ENCODE measurements at regions not wholly inside any gene's neighbourhood (a gene's known extent, or its start where the extent isn't known, plus 50 kb on each side); places are given as distances from the start of the nearest gene placed in this dataset.

DNA sequence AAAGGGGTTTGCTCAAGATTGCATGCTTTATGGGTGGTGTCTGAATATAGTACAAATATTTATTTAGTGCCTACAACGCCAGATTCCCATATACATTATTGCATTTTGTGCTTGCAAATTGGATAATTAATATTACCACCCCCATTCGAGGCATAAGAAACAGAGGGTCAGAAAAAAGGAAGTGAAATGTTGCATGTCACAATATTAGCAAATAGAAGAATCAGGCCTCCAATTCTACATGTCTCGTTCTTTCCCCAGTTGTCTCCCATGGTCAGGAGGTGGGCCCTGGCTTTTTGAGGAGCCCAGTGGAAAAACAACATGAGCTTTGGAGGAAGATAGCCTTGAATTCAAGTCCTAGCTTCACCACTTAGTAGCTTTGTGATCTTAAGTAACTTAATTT lies 98.1 kb upstream of the CCDC112 start:
- no peak overlapping the region for H2AFZ ChIP-seq (ENCODE audit: low read depth, low read length)
- H2AK5ac ChIP-seq (ENCODE audit: low read length, severe bottlenecking) = no peak overlapping the region
- H3K14ac ChIP-seq (ENCODE audit: low read length in 2 of 2) = no peak overlapping the region
- no peaks in the 10 kb centered on the region for H3K36me3 ChIP-seq (ENCODE audit: control insufficient read depth in 1 of 2, insufficient read depth in 2 of 2, low read depth in 1 of 2, low read length in 2 of 2)
- no peak overlapping the region for H2BK12ac ChIP-seq (ENCODE audit: low read length in 2 of 2)
- no peak overlapping the region for H3K27ac ChIP-seq (ENCODE audit: low read length, poor library complexity, severe bottlenecking)
- WGBS = 74% methylated on average over 2 of the region's 3 CpGs
- no peak overlapping the region for H3K4me3 ChIP-seq (ENCODE audit: insufficient read depth in 1 of 2, low read depth in 1 of 2, low read length in 2 of 2)
- H4K91ac ChIP-seq (ENCODE audit: low read length) = no peak overlapping the region
- H3K23ac ChIP-seq (ENCODE audit: low read length in 2 of 2) = no peak overlapping the region
- H2BK5ac ChIP-seq (ENCODE audit: low read depth, low read length, poor library complexity, severe bottlenecking) = no peak overlapping the region
- no peak overlapping the region for H2BK15ac ChIP-seq (ENCODE audit: low read depth, poor library complexity, severe bottlenecking)
- H3K79me1 ChIP-seq (replicated peaks; ENCODE audit: low read length, poor library complexity, severe bottlenecking) = no peaks in the 10 kb centered on the region
- H3K9ac ChIP-seq (ENCODE audit: low read length) = no peak overlapping the region
- H3K4me2 ChIP-seq (ENCODE audit: low read length, poor library complexity, severe bottlenecking) = no peak overlapping the region
- H3K27me3 ChIP-seq (ENCODE audit: control insufficient read depth in 1 of 2, insufficient read depth in 1 of 2, low read length in 2 of 2) = no peaks in the 10 kb centered on the region
- H3K4ac ChIP-seq (ENCODE audit: low read depth in 1 of 2, low read length in 2 of 2) = no peak overlapping the region
- no peak overlapping the region for H4K8ac ChIP-seq (ENCODE audit: low read length)
- no peak overlapping the region for H3K18ac ChIP-seq (ENCODE audit: low read depth in 1 of 2, low read length in 2 of 2)
- DNase-seq = no peak
- no peaks in the 10 kb centered on the region for H3K4me1 ChIP-seq (ENCODE audit: control insufficient read depth, insufficient read depth, low read depth, low read length)
- H2BK120ac ChIP-seq (ENCODE audit: low read depth, low read length) = no peak overlapping the region
- H3K9me3 ChIP-seq (ENCODE audit: control insufficient read depth, low read length) = no peaks in the 10 kb centered on the region

DNA sequence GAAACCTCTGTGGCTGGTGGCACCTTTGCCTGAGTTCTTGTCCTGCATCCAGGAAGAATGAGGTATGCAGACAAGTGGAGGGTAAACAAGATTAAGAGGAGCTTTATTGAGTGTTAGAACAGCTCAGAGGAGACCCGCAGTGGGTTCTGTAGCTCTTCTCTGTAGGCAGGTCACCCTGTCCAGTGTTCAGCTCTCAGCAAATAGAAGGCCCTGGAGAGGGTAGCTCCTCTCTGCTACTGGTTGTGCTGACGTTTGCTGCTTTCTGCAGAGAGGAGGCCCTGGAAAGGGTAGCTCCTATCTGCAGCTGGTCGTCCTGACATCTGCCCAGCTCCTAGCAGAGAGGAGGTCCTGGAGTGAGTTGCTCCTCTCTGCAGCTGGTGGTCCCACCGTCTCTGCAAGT lies 96.8 kb upstream of the CCDC112 start:
- H2AK5ac ChIP-seq (ENCODE audit: low read length, severe bottlenecking) = no peak overlapping the region
- no peaks in the 10 kb centered on the region for H3K79me1 ChIP-seq (replicated peaks; ENCODE audit: low read length, poor library complexity, severe bottlenecking)
- no peak overlapping the region for H3K14ac ChIP-seq (ENCODE audit: low read length in 2 of 2)
- H3K9me3 ChIP-seq (ENCODE audit: control insufficient read depth, low read length) = no peaks in the 10 kb centered on the region
- no peak overlapping the region for H2BK15ac ChIP-seq (ENCODE audit: low read depth, poor library complexity, severe bottlenecking)
- H3K4me1 ChIP-seq (ENCODE audit: control insufficient read depth, insufficient read depth, low read depth, low read length) = no peaks in the 10 kb centered on the region
- no peaks in the 10 kb centered on the region for H3K27me3 ChIP-seq (ENCODE audit: control insufficient read depth in 1 of 2, insufficient read depth in 1 of 2, low read length in 2 of 2)
- no peak for DNase-seq
- H4K8ac ChIP-seq (ENCODE audit: low read length) = no peak overlapping the region
- H4K91ac ChIP-seq (ENCODE audit: low read length) = no peak overlapping the region
- no peak overlapping the region for H3K4me3 ChIP-seq (ENCODE audit: insufficient read depth in 1 of 2, low read depth in 1 of 2, low read length in 2 of 2)
- H2BK12ac ChIP-seq (ENCODE audit: low read length in 2 of 2) = no peak overlapping the region
- no peak overlapping the region for H2AFZ ChIP-seq (ENCODE audit: low read depth, low read length)
- H3K4ac ChIP-seq (ENCODE audit: low read depth in 1 of 2, low read length in 2 of 2) = no peak overlapping the region
- H3K23ac ChIP-seq (ENCODE audit: low read length in 2 of 2) = no peak overlapping the region
- no peak overlapping the region for H2BK5ac ChIP-seq (ENCODE audit: low read depth, low read length, poor library complexity, severe bottlenecking)
- H3K4me2 ChIP-seq (ENCODE audit: low read length, poor library complexity, severe bottlenecking) = no peak overlapping the region
- H3K18ac ChIP-seq (ENCODE audit: low read depth in 1 of 2, low read length in 2 of 2) = no peak overlapping the region
- H3K36me3 ChIP-seq (ENCODE audit: control insufficient read depth in 1 of 2, insufficient read depth in 2 of 2, low read depth in 1 of 2, low read length in 2 of 2) = no peaks in the 10 kb centered on the region
- peak overlapping the region; percentile 40 for H3K9ac ChIP-seq (ENCODE audit: low read length)
- 82% methylated on average over 4 of the region's 4 CpGs for WGBS
- H3K27ac ChIP-seq (ENCODE audit: low read length, poor library complexity, severe bottlenecking) = no peak overlapping the region
- no peak overlapping the region for H2BK120ac ChIP-seq (ENCODE audit: low read depth, low read length)

DNA sequence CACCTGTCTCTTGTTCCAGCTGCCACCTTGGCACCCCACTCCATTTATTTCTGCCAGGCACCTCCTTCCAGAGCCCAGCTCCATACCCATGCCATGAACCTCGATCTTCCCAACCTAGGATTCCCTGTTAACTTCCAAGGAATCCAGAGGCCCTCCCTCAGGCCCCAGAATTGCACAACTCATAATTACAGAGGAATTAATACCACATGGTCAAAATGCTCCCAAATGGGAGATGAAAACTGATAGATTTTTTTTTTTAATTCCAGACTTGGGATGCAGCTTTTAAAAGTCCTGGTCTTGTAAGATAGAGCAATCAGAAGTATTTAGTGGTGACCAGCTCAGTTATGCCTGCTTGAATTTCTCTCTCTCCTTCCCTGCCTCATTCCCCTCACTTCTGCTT lies 96.2 kb upstream of the CCDC112 start:
- H3K23ac ChIP-seq (ENCODE audit: low read length in 2 of 2) = no peak overlapping the region
- no peak overlapping the region for H4K8ac ChIP-seq (ENCODE audit: low read length)
- H3K27me3 ChIP-seq (ENCODE audit: control insufficient read depth in 1 of 2, insufficient read depth in 1 of 2, low read length in 2 of 2) = no peaks in the 10 kb centered on the region
- no peaks in the 10 kb centered on the region for H3K4me1 ChIP-seq (ENCODE audit: control insufficient read depth, insufficient read depth, low read depth, low read length)
- H3K27ac ChIP-seq (ENCODE audit: low read length, poor library complexity, severe bottlenecking) = no peak overlapping the region
- H2BK120ac ChIP-seq (ENCODE audit: low read depth, low read length) = no peak overlapping the region
- no peak overlapping the region for H2BK12ac ChIP-seq (ENCODE audit: low read length in 2 of 2)
- no peak overlapping the region for H3K4me2 ChIP-seq (ENCODE audit: low read length, poor library complexity, severe bottlenecking)
- peak overlapping the region; percentile 40 for H3K9ac ChIP-seq (ENCODE audit: low read length)
- H3K4me3 ChIP-seq (ENCODE audit: insufficient read depth in 1 of 2, low read depth in 1 of 2, low read length in 2 of 2) = no peak overlapping the region
- no peaks in the 10 kb centered on the region for H3K79me1 ChIP-seq (replicated peaks; ENCODE audit: low read length, poor library complexity, severe bottlenecking)
- no peak overlapping the region for H3K18ac ChIP-seq (ENCODE audit: low read depth in 1 of 2, low read length in 2 of 2)
- H3K4ac ChIP-seq (ENCODE audit: low read depth in 1 of 2, low read length in 2 of 2) = no peak overlapping the region
- H2AFZ ChIP-seq (ENCODE audit: low read depth, low read length) = no peak overlapping the region
- no peaks in the 10 kb centered on the region for H3K36me3 ChIP-seq (ENCODE audit: control insufficient read depth in 1 of 2, insufficient read depth in 2 of 2, low read depth in 1 of 2, low read length in 2 of 2)
- WGBS = 70% methylated on average over 1 of the region's 1 CpG
- no peak overlapping the region for H3K14ac ChIP-seq (ENCODE audit: low read length in 2 of 2)
- no peak overlapping the region for H2BK5ac ChIP-seq (ENCODE audit: low read depth, low read length, poor library complexity, severe bottlenecking)
- no peak overlapping the region for H2BK15ac ChIP-seq (ENCODE audit: low read depth, poor library complexity, severe bottlenecking)
- H4K91ac ChIP-seq (ENCODE audit: low read length) = no peak overlapping the region
- H3K9me3 ChIP-seq (ENCODE audit: control insufficient read depth, low read length) = no peaks in the 10 kb centered on the region
- no peak for DNase-seq
- no peak overlapping the region for H2AK5ac ChIP-seq (ENCODE audit: low read length, severe bottlenecking)

GRCh38 chr5:115391780-115392179 lies 95.3 kb upstream of the CCDC112 start:
- 84% methylated on average over 5 of the region's 5 CpGs for WGBS
- no peak overlapping the region for H4K8ac ChIP-seq (ENCODE audit: low read length)
- H3K9me3 ChIP-seq (ENCODE audit: control insufficient read depth, low read length) = peaks cover 2% of the 10 kb centered on the region
- no peak overlapping the region for H3K27ac ChIP-seq (ENCODE audit: low read length, poor library complexity, severe bottlenecking)
- H2BK5ac ChIP-seq (ENCODE audit: low read depth, low read length, poor library complexity, severe bottlenecking) = no peak overlapping the region
- H2BK12ac ChIP-seq (ENCODE audit: low read length in 2 of 2) = no peak overlapping the region
- H3K9ac ChIP-seq (ENCODE audit: low read length) = no peak overlapping the region
- no peaks in the 10 kb centered on the region for H3K79me1 ChIP-seq (replicated peaks; ENCODE audit: low read length, poor library complexity, severe bottlenecking)
- H2BK120ac ChIP-seq (ENCODE audit: low read depth, low read length) = no peak overlapping the region
- H3K14ac ChIP-seq (ENCODE audit: low read length in 2 of 2) = no peak overlapping the region
- no peak overlapping the region for H3K4ac ChIP-seq (ENCODE audit: low read depth in 1 of 2, low read length in 2 of 2)
- no peaks in the 10 kb centered on the region for H3K27me3 ChIP-seq (ENCODE audit: control insufficient read depth in 1 of 2, insufficient read depth in 1 of 2, low read length in 2 of 2)
- H4K91ac ChIP-seq (ENCODE audit: low read length) = no peak overlapping the region
- H3K4me3 ChIP-seq (ENCODE audit: insufficient read depth in 1 of 2, low read depth in 1 of 2, low read length in 2 of 2) = no peak overlapping the region
- H2BK15ac ChIP-seq (ENCODE audit: low read depth, poor library complexity, severe bottlenecking) = no peak overlapping the region
- DNase-seq = no peak
- H3K4me2 ChIP-seq (ENCODE audit: low read length, poor library complexity, severe bottlenecking) = no peak overlapping the region
- no peaks in the 10 kb centered on the region for H3K4me1 ChIP-seq (ENCODE audit: control insufficient read depth, insufficient read depth, low read depth, low read length)
- no peaks in the 10 kb centered on the region for H3K36me3 ChIP-seq (ENCODE audit: control insufficient read depth in 1 of 2, insufficient read depth in 2 of 2, low read depth in 1 of 2, low read length in 2 of 2)
- H3K18ac ChIP-seq (ENCODE audit: low read depth in 1 of 2, low read length in 2 of 2) = no peak overlapping the region
- H3K23ac ChIP-seq (ENCODE audit: low read length in 2 of 2) = no peak overlapping the region
- H2AFZ ChIP-seq (ENCODE audit: low read depth, low read length) = no peak overlapping the region
- no peak overlapping the region for H2AK5ac ChIP-seq (ENCODE audit: low read length, severe bottlenecking)

All from mesenchymal stem cell (in vitro differentiated cells and primary cell).